PC-9 (cell line): ENCODE measurements at regions not wholly inside any gene's neighbourhood (a gene's known extent, or its start where the extent isn't known, plus 50 kb on each side); places are given as distances from the start of the nearest gene placed in this dataset.

Experiments used
- BruUV-seq: library from RNA; stranded (reverse); fragments of 400-500 nt; replicated peaks from 2 replicates; lab custom pipeline; 2021; lab: Mats Ljungman, UMichigan
- CTCF ChIA-PET: fragments of 300-600 bp; sonication (Branson Sonifier 250); formaldehyde crosslinking; loops from one replicate; lab custom pipeline; 2022; ENCODE audit warnings: antibody characterized with exemption; lab: Charles Lee
- POLR2A ChIA-PET: fragments of 300-600 bp; sonication (Branson Sonifier 250); formaldehyde crosslinking; loops from one replicate; lab custom pipeline; 2022; ENCODE audit warnings: antibody characterized with exemption; ENCODE audit not compliant: unreplicated experiment; lab: Charles Lee
- DNase-seq, 2 experiments: peaks; one replicate each; pipeline versions ENCODE4 v3.0.0 to v3.0.0-alpha.2; 2015 to 2022; ENCODE audit warnings: mixed read lengths in 1 of 2
- H2AFZ ChIP-seq: fragments of 200-600 bp; sonication (generic); 2 replicates; pipeline ENCODE4 v1.8.1; 2017; ENCODE audit warnings: antibody characterized with exemption
- H3F3A ChIP-seq: fragments of 200-600 bp; sonication (generic); 2 replicates; pipeline ENCODE4 v1.8.1; 2017; ENCODE audit warnings: antibody characterized with exemption, mild to moderate bottlenecking, low read depth; ENCODE audit not compliant: insufficient read depth
- H3K27ac ChIP-seq: fragments of 200-600 bp; sonication (generic); 2 replicates; pipeline ENCODE4 v1.6.1; 2016; ENCODE audit warnings: mixed run types
- H3K27me3 ChIP-seq: fragments of 200-600 bp; sonication (generic); 2 replicates; pipeline ENCODE4 v1.6.1; 2016; ENCODE audit warnings: low read depth, mixed run types; ENCODE audit not compliant: insufficient read depth
- H3K36me3 ChIP-seq: fragments of 200-600 bp; sonication (generic); 2 replicates; pipeline ENCODE4 v1.6.1; 2016; ENCODE audit warnings: low read depth, mixed run types
- H3K4me1 ChIP-seq: fragments of 200-600 bp; sonication (generic); replicated peaks from 2 replicates; pipeline ENCODE4 v1.6.1; 2016; ENCODE audit warnings: mixed run types; ENCODE audit not compliant: insufficient read depth
- H3K4me2 ChIP-seq: fragments of 200-600 bp; sonication (generic); 2 replicates; pipeline ENCODE4 v1.6.1; 2017; ENCODE audit warnings: mixed run types
- H3K4me3 ChIP-seq: fragments of 200-600 bp; sonication (generic); 2 replicates; pipeline ENCODE4 v1.6.1; 2016; ENCODE audit warnings: mixed run types
- H3K79me2 ChIP-seq: fragments of 200-600 bp; sonication (generic); 2 replicates; pipeline ENCODE4 v1.6.1; 2017; ENCODE audit warnings: low read depth, mixed run types
- H3K9me2 ChIP-seq: fragments of 200-600 bp; sonication (generic); 2 replicates; pipeline ENCODE4 v1.8.1; 2017; ENCODE audit warnings: mild to moderate bottlenecking; ENCODE audit not compliant: insufficient read depth
- H3K9me3 ChIP-seq: fragments of 200-600 bp; sonication (generic); 2 replicates; pipeline ENCODE4 v1.8.1; 2016; ENCODE audit warnings: low read depth; ENCODE audit not compliant: insufficient read depth
- H4K20me1 ChIP-seq: fragments of 200-600 bp; sonication (generic); 2 replicates; pipeline ENCODE4 v1.8.1; 2017; ENCODE audit not compliant: insufficient read depth
- CTCF ChIP-seq: fragments of 200-600 bp; sonication (generic); conservative IDR thresholded peaks from 2 replicates; pipeline ENCODE4 v1.6.1; 2017; ENCODE audit warnings: mixed run types, antibody characterized with exemption, mild to moderate bottlenecking, moderate library complexity
- EZH2 ChIP-seq: fragments of 200-600 bp; sonication (generic); IDR thresholded peaks from 2 replicates; pipeline ENCODE4 v1.8.0; 2017; ENCODE audit warnings: antibody characterized with exemption, low read depth
- intact Hi-C: fragments of 100-400 bp; cut with micrococcal nuclease; formaldehyde crosslinking; loops from one replicate; pipeline ENCODE4 v1.10.0; 2022; ENCODE audit not compliant: unreplicated experiment

GRCh38 chr17:27990979-27991378 is 51.5 kb upstream of the NLK start:
- no peak overlapping the region for H3K4me3 ChIP-seq
- ChIA-PET POLR2A (no interaction called here), CTCF (no interaction called here)
- no peak overlapping the region for H3K4me2 ChIP-seq
- no TSS peak for BruUV-seq
- no peaks in the 10 kb centered on the region for H3K36me3 ChIP-seq
- H3K4me1 ChIP-seq: 0 out of 2 replicates have a peak, but pooled peaks cover 8% of the 10 kb centered on the region
- H3K79me2 ChIP-seq: no peaks in the 10 kb centered on the region
- no peaks in the 10 kb centered on the region for H4K20me1 ChIP-seq
- no peak for DNase-seq
- H3K27me3 ChIP-seq: no peaks in the 10 kb centered on the region
- no peak overlapping the region for H2AFZ ChIP-seq
- TF ChIP-seq CTCF: no peak
- no peak for TF ChIP-seq EZH2
- intact Hi-C loops: no loop called here
- no peak overlapping the region for H3K27ac ChIP-seq
- no peaks in the 10 kb centered on the region for H3K9me3 ChIP-seq
- H3F3A ChIP-seq: no peaks in the 10 kb centered on the region
- no peaks in the 10 kb centered on the region for H3K9me2 ChIP-seq

- Histone ChIP-seq H3K9me3 (no peaks in the 10 kb centered on the region), H3K4me1 (0 out of 2 replicates have a peak, but pooled peaks cover 8% of the 10 kb centered on the region), H3K36me3 (no peaks in the 10 kb centered on the region), H4K20me1 (no peaks in the 10 kb centered on the region), H2AFZ (no peak overlapping the region), H3K79me2 (no peaks in the 10 kb centered on the region), H3K4me3 (no peak overlapping the region), H3K27me3 (no peaks in the 10 kb centered on the region), H3K4me2 (no peak overlapping the region), H3K27ac (no peak overlapping the region), H3K9me2 (no peaks in the 10 kb centered on the region), H3F3A (no peaks in the 10 kb centered on the region)
- intact Hi-C loops: no loop called here
- BruUV-seq: no TSS peak
- POLR2A ChIA-PET: no interaction called here
- CTCF ChIA-PET: no interaction called here
- DNase-seq: no peak
- TF ChIP-seq EZH2 (no peak), CTCF (no peak)
Measured at GRCh38 chr17:27991462-27991993, 50.9 kb upstream of the NLK start.
